ENCODE measurements at regions not wholly inside any gene's neighbourhood (a gene's known extent, or its start where the extent isn't known, plus 50 kb on each side); places are given as distances from the start of the nearest gene placed in this dataset.

DNA sequence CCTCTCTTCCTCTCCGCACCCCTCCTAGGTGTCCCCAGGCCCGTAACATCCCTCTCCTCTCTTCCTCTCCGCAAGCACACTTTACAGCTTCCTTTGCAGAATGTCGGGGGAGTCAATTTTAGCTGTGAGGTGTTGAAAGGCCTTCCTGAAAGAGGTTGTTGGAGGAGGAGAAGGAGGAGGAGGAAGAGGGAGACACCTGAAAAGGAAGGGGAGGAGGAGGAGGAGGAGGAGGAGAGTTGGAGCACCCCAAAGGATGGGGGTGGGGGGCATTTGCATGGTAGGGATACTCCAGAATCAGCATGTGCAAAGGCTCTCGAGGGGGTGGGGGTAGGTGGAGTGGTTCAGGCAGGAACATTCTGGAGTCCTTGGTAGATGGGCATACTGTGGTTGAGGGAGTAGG, 1045.1 kb downstream of the TBC1D22A start:
- no peak for DNase-seq (ENCODE audit: extremely low read depth in 1 of 2, low read depth in 1 of 2)

DNA sequence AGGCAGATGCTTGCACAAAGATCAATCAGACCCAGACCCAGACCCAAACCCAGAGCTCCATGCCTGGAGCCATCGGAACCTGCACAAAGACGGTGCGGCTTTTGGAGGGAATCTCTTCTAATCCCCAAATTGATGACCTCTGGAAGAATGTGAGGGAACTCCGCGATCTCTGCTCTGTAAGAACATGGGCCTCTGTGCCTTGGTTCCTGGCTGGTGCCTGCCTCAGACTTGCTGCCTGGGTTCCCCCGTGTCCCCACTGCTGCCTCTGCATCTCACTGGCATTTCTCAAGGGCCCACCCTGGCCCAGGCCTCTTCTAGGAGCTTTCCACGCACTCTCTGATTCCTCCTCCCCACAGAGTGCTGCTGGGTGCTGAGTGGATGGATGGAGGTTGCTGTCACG, 1044.4 kb downstream of the TBC1D22A start:
- DNase-seq (ENCODE audit: extremely low read depth in 1 of 2, low read depth in 1 of 2), result no peak

DNA sequence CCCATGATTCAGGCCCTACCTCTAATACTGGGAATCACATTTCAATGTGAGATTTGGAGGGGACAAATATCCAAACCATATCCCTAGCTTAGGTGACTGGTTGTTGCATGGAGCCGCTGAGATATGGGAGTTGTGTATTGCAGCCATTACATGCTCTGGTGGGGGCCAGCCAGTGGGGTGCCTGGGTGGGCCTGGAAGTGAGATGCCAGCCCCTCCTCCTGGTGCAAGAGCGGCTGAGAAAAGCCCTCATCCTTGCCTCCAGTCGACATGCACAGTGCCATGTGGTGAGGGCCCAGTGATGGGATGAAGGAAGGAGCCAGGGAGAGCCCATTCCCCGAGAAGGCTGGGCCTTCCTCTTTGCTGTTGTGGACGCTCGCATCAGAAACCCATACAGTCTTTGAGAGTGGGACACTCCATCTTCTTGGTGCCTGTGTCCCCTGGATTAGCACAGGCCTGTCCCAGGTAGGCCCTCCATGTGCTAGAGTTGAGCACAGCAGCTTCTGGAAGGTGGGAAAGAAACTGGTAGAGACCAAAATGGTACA, 1043.0 kb downstream of the TBC1D22A start:
- no peak for DNase-seq (ENCODE audit: extremely low read depth in 1 of 2, low read depth in 1 of 2)

DNA sequence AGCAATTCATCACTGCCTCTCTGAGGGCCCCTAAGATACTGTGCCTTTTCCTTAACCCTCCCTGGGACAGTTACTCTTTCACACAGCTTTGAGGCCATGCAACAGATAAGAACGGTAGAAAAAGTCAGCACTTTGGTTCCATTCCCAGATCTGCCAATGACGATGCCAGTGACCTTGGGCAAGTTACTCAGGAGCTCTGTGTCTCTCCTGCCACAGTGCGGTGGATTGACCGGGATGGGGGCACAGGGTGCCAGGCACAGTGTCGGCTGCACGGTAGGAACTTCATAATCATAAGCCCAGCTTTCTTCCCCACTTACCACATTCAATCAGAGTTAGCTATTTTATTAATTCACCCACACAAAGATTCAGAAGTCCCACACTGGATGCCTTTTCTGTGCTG, 1041.8 kb downstream of the TBC1D22A start:
- no peak for DNase-seq (ENCODE audit: extremely low read depth in 1 of 2, low read depth in 1 of 2)

DNA sequence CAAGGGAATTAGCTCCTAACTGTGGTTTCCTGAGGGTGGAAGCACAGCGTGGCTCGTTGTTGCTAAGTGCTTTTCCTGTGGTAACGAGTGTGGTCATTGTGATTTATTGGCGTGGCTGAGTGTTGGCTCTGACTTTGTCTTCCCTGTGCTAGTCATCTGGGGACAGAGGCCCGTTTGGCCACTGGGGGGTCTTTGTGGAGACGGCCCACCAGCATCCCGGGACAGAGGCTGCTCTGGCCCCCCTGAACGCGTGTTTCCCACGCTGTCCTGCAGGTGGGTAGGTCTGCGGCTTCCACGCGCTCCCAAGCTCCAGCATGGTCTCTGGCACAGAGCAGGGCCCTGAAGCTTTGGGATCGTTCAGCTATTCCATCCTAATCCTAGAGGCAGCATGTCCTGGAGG, 1040.0 kb downstream of the TBC1D22A start:
- no peak for DNase-seq (ENCODE audit: extremely low read depth in 1 of 2, low read depth in 1 of 2)

DNA sequence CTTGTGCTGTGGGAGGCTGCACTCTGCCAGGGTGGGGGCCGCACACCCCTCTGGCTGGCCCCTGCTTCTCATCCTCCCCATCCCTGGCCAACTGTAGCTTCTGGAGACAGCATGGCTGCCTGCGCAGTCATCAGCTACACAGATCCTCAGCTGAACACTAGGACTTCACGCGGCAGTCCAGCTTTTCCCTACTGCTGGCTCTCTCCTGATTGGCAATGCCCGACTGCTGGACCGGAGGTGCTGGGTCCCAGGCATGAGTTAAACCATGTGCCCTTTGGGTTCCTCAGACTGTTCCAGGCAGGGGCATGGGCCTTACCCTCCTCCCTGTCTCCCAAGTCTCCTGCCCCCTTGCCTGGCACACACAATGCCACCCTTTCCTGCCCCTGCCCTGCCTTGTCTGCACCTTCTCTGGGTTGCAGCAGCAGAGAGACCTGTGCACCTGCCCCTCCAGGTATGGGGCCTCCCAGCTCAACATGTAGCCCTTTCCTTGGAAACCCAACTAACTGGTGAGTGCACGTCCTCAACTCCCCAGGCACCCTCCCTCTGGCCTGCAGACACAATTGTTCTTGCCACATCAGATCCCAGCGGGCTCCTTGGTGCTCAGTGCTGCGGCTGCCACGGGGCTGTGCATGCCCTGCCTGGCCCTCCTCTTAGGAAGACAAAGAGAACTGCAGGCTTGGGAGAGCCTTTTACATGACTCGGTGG, 1039.2 kb downstream of the TBC1D22A start:
- DNase-seq (ENCODE audit: extremely low read depth in 1 of 2, low read depth in 1 of 2), result no peak

DNA sequence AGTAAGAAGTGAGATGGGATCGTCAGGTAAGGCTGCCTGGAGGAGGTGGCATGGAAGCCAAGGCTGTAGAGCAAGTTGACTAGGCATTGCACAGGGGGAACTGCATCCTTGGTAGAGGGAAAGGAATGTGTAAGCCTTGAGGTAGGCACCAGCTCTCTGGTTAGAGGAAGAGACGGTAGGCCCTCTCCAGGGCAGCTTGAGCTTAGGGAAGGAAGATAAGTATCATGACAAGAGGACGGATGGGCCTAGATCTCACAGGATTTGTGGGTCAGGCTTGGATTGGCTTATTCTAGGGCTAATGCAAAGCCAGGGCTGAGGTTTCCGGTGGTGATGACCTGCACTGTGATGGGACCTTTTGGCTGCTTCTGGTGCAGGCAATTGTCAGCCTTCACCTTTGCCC, 1035.8 kb downstream of the TBC1D22A start:
- no peak for DNase-seq (ENCODE audit: extremely low read depth in 1 of 2, low read depth in 1 of 2)

DNA sequence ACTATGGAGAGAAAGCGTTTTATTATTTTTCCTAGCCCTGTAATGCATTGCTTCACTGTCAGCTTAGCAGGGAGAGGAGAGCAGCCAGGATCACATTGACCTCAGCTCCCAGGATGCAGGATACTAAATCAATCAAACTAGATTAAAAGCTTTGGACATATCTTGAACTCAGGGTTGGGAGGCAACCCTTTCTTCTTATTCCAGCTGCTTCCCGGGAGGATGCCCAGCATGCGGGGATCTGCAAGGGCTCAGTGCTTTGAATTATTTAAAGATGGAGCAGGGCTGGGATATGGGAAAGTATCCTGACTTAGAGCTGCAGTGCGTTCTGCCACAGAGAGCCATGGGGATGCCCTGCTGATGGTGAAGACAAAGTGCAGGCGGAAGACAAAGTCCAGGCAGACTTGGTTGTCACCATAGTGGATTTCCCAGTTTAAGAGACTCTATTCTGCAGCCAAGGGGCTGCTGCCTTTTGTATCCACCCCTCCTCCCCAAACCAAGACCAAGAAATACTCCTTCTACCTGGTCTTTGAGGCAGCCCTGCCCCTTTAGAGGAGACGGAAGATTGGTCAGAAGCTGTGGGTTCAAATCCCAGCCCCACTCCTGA, 1035.0 kb downstream of the TBC1D22A start:
- no peak for DNase-seq (ENCODE audit: extremely low read depth in 1 of 2, low read depth in 1 of 2)

DNA sequence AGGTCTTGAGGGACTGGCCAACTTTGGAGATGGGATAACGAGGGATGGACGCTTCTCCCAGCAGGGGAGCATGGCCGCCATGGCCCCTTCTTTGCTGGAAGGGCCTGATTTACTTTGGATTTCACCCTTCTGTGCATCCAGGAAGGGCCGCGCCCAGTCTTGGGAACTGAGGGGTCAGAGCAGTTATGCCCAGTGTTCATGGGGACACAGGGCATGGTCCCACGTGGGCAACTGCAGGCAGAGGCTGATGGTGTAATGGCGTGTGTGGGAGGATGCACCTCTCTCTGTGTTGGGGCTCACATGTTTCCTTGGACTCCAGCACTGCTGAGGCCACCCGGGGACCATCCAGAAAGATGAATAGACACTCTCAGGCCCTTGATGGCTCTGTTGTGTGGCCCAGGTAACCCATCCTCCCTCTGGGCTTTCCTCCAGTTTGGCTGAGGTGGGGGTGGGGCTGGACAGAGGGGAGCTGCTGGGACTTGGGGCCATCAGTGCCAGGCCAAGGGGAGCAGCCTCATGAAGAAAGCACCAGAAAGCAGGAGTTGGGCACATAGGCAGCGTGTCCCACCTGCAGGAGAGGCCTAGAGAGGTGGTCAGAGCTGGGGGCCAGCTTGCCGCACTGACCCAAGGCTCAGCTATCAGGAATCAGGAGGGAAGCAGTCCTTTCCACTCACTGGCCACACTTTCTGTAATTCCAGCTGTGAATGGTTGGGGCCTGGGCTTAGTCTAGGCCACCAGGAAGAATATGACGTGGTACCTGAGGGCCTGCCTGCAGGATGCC, 1033.9 kb downstream of the TBC1D22A start:
- DNase-seq (ENCODE audit: extremely low read depth in 1 of 2, low read depth in 1 of 2), result no peak

DNA sequence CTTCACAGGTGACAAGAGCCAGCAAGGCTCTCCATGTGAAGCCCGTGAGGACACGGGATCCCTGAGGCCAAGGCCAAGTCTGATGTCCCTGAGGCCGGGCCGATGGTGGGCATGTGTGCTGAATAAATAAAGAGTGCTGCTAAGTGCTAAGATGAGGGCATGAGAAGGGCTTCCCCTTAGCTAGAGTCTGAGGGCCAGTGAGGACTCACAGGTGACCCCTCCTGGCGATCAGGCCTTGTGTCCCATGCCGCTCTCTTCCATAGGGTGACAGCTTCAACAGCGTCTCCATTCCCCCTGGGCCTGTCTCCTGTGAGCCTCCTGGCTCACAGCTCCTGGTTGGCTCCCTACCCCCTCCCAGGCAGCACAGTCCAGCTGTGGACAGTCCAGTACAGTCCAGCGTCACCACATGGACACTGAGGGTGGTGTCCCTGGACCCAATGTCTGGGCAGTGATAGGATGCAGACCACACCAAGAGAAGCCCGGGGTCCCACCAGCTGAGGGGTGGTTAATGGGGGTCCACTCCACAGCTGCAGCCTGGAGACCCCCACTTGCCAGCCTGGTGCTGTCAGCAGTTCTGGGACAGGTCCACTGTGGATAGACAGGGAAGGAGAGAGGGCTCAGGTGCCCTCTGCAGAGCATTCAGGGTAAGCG, 1033.2 kb downstream of the TBC1D22A start:
- no peak for DNase-seq (ENCODE audit: extremely low read depth in 1 of 2, low read depth in 1 of 2)

DNA sequence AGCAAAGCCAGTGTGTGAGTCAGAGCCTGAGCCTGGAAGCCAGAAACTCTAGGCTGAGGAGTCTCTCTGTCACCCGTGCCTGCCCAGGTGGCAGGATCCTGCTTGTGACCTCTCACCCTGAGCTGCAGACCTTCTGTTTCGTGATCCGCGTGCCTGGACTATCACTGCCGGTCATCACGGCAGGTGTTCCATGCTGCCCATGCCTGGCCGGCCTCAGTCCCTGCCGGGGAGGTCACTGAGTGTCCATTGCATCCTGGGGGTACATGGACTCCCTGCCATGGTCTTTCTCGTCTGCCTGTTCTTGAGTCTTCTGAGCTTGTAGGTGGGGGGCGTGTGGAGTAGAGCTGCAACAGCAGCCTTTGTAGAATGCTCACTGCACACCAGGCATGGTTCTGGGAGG, 1032.4 kb downstream of the TBC1D22A start:
- no peak for DNase-seq (ENCODE audit: extremely low read depth in 1 of 2, low read depth in 1 of 2)

DNA sequence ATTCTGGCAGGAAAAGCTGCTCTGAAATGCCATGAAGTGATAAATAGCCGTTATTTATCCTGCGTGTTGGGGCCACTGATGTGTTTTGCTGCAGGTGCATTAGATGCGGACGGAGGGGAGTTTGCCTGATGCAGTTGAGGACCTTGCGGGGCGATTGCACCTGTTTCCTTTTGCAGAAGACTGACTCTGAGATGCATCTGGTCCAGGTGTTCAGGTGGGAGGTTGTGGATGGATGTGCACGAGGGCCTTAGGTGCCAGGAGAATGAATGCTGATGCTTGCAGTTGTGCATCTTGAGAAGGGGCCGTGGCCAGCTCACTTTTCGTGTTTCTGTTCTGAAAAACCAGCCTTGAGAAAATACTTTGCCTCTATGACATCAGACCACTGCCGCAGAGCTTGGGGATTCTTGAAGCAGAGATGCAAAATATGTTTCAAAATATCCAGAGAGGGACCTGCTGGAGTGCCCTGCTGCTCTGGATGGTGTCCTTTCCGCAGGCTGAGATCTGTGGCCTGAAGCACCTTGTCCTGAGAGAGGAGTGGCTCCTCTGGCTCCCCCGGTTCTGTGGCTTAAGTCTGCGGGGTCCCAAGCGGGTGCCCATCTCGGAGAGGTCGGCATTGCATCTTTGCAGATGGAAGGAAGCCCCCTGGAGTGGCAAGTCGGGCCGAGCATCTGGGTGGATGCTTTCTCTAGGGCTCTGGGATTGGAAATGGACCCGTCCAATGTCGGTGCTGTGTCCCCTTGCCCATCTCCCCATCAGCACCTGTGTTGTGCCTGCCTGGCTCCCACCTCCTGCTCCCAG, 1031.1 kb downstream of the TBC1D22A start:
- DNase-seq (ENCODE audit: extremely low read depth in 1 of 2, low read depth in 1 of 2), result no peak

DNA sequence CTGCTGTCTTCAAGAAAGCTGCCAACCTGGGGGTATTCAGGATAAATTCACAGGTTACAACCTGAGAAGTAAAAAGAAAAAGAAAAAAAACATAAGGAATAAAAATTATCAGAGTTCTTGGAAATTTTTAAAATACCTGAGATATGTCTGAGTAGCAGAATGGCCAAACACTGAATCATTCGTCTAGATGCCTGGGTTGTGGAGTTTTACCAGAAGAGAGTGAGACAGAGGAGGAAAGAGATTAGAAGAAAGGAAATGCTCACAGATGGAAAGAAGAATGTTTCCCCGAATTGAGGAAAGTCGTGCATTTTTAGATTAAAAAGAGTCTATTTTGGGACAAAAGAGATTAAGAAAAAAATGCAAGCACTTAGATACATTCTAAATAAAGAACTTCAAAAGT, 1026.7 kb downstream of the TBC1D22A start:
- no peak for DNase-seq (ENCODE audit: extremely low read depth in 1 of 2, low read depth in 1 of 2)

DNA sequence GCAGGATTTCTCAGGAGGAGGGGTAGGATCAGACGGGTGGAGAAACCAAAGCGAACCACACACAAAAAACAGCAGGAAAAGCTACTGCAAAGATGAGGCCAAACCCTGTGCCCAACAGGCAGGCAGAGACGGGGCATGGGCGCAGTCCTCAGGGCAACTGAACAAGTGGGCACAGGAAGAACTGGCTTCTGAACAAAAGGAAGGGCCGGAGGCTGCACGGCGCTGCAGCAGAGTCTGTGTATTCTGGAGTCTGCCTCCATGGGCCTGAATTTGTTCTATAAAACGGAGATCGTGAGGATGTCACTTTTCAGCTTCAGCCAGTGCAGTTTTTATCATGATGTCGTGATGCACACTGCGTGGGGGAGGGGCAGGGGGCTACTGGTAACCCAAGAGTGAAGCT, 1026.0 kb downstream of the TBC1D22A start:
- no peak for DNase-seq (ENCODE audit: extremely low read depth in 1 of 2, low read depth in 1 of 2)

DNA sequence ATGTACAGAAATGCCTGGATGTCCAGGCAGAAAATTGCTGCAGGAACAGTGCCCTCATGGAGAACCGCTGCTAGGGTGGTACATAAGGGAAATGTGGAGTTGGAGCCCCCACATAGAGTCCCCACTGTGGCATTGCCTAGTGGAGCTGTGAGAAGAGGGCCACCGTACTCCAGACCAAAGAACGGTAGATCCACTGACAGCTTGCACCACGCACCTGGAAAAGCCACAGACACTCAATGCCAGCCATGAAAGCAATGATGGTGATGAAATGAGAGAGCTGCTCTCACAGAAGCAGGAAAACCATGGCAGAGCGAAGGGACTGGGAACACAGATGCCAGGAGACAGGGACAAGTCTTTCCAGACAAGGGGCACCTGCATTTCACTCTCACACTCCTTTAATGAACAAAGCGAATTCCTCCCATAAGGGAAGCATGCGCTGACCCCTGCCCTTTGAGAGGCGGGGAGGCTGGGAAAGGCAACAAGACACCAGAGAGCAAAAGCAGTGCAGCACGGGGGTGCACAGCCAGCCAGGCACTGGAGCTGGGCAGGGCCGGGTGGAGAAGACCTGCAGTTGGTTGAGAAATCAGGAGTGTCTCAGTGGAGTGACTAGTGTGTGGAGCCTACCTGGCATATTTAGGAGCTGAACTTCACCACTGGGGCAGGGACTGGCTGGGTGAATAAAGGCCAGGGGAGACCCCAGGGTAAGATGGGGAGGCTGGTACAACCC, 1025.2 kb downstream of the TBC1D22A start:
- DNase-seq (ENCODE audit: extremely low read depth in 1 of 2, low read depth in 1 of 2), result no peak

DNA sequence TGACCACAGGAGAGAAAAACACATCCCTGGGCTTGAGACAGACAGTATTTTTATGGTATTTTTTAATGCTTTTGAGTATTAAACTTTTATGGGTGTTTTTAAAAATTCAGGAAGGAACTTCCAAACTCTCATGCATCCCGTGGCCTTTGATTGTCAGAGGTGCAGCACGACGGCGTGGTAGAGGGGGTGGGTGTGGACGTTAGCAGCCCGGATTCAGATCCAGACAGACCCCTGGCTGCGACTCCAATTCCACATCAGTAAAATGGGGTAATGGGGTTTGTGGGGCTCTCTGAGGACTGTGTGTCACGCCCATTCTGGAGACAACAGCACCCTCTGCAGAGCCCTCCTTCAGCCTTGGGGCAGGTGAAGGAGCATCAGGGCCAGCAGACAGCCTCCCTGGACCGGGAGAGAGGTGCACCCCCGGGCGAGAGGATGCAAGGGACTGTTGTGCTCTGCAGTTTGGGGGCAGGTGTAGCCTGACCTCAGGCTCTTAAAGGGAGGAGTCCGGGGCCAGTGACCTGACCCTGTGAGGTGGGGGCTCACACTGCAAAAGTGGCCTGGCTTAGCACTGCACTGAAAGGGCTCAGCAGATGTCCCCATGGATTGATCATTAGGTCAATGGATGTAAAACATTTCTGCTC, 1024.3 kb downstream of the TBC1D22A start:
- DNase-seq (ENCODE audit: extremely low read depth in 1 of 2, low read depth in 1 of 2), result no peak

DNA sequence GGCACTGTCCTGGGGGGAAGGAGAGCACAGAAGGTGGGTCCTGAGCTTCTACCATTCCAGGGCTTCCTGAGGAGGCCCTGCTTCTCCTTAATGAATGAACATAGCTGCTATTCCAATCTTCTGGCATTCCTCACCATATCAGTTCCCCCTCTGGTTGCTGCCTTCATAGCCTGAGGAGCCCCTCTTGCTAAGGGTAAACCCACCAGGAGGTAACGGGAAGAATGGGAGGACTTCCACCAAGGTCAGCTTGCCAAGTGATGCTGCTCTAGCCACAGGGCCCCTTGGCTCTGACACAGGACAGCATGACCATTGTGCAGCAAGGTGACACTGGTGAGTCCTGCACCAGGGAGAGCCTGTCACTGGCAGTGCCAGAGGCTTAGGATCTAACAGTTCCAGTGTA, 1022.5 kb downstream of the TBC1D22A start:
- DNase-seq (ENCODE audit: extremely low read depth in 1 of 2, low read depth in 1 of 2), result no peak

DNA sequence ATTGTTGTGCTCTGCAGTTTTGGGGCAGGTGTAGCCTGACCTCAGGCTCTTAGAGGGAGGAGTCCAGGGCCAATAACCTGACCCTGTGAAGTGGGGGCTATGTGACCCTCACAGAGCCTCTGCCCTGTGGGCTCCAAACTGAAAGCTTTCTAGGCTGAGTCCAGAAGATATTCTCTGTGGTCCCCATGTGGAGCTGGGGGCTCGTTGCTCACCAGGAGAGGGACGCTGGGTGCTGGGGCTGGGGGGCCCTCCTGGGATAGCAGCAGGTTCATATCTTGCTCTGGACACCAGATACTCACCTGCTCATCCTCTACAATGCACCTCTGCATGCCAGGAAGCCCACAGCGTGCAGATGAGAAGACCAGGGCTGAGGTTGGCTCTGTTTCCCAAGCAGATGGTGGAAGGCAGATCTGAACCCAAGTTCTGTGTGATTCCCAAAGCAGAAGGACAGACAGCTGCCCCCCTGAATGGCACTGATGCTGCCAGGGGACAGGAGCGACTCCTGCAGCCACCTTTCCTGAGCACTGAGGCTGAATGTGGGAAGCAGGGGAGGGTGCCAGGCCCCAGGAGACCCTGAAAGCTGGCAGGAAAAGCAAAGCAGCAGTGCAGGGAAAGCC, 1022.0 kb downstream of the TBC1D22A start:
- no peak for DNase-seq (ENCODE audit: extremely low read depth in 1 of 2, low read depth in 1 of 2)
